SHP77 treated with DMSO at 0.1 percent for 48 hours (cell line): ENCODE measurements at regions not wholly inside any gene's neighbourhood (a gene's known extent, or its start where the extent isn't known, plus 50 kb on each side); places are given as distances from the start of the nearest gene placed in this dataset.

Experiments
- DNase-seq: peaks from one replicate; lab custom pipeline; 2025; lab: John Stamatoyannopoulos, UW

DNA sequence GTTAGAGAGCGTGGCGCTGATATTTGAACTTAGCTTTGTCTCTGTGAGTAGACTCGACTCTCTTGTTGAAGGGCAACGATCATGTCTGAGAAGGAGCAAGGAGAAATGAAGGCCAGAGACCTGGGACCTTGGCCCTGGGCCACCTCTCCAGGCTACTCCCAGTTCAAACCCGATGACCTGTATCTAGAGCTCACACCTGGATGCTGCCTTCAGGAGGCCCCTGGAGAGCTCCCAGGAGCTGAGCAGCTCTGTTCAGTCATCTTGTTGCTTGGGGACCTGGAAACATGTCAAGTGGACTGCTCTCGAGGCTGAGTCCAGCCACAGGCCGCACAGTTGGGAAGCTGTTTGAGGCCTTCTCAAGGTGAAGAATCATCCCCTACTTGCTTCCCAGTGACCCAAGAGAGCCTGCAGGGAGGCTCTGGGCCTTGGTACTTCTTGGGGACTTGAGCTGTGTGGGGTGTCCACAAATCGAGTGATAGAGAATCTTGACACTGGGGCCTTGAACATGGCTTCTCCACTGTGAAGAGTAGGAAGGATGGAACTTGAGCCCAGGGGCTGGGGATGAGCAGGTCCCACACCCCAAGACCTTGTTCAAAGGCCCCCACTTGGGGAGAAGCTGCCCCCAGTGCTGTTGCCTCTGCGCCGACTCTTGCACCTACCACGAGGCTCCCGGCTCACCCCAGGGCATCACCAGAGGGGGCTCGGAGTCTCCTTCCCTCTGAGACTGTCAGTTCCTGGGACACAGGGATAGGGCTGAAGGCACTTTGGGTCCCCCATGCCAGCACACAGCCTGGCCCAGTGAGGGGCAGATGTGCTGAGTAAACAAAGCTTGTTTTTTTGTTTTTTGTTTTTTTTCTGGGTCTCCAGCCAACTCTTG lies 112.1 kb downstream of the IRX5 start:
- DNase-seq, result no peak

DNA sequence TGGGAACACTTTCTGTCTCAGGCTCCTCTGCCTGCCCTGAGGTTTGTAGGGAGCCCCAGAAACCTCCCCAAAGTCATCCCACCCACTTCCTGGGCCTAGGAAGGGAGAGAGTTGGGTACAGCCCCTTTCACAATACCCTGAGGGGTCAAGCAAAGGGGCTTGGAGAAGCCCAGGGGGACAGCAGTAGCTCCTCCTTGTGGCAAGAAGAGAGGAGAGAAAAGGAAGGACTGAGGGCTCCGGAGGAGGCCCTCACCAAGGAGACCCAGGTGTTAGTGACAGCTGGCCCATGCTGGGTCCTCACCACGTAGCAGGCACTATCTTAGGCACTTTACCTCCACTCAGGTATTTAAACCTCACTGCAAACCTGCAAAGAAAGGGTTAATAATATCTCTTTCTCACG lies 112.8 kb downstream of the IRX5 start:
- DNase-seq, result no peak

DNA sequence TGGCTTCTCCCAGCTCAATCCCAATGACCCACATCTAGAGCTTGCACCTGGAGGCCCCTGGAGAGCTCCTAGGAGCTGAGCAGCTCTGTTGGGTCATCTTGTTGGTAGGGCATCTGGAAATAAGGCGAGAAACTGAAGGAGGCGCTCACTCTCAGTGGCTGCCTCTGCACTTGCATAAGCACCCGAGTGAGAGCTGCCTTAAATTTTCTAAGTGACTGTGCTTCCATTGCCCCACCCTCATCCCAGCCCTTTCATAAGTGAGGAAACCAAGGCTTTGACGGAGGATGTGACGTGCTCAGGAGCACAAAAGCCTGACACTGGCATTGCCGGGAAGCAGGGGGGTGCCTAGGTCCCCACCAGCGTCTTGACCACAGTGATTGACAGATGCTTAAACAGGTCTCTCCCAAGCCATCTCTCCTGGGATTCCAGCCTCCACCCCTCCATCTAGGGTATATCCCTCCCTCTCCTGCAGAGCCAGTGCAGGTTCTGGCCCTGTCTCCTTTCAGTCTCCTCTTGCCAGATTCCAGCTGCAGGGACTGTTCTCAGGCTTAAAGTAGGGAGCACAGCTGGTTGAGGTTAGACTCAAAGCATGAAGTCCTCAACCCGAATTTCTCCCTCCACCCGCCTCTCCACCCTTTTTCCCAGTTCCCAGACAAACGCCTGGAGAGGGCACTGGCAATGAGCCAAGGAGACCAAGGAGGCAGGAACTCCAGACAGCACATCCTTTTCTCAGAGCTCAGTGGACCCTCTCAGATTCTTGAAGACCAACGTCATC lies 113.7 kb downstream of the IRX5 start:
- no peak for DNase-seq

DNA sequence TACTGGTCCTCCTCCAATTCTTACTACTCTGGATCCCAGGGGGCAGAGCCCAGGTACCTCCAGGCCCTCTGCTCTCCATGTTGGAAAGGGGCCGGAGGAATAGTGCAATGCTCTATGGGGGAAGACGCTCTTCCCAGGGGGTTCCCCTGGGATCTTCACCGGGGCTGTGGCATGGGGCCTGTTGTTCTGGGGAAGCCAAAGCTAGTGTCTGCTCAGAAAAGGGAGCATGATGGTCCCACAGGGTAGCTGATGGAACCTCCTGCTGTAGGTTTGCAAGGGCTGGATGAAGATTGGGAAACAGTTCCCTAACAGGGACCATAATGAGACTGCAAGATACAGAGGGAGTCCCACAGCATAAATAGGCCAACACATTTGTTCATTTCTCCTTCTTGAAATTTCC lies 114.7 kb downstream of the IRX5 start:
- DNase-seq, result no peak

DNA sequence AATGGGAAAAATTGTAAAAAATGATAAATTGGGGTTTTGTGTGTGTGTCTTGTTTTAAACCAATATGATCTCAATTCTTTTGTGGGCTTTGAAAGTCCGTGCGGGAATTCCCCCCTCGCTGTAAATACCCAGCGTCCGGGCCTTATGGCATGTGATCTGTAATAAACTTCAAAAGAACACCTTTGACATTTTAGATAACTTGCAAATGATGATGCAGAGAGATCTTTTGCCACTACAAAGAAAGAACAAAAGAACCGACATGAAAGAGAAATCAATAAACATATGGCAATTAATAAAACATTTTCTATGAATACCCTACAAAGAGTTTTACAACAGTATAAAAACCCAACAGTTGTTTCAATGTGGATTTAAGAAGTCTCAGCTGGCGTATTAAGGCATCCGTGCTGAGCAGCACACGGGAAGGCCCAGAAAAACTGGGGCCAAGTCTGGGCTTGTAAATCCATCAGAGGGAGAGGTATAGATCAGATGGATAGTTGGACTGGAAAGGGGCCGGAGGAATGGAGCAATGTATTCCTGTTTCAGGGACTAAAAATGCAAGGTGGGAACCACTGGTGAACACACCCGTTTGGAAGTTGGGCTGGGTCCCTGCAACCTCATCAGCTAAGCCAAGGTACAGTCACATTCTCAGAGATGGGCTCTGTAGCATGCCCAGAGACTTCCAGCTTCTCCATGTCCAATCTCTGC lies 115.2 kb downstream of the IRX5 start:
- no peak for DNase-seq

DNA sequence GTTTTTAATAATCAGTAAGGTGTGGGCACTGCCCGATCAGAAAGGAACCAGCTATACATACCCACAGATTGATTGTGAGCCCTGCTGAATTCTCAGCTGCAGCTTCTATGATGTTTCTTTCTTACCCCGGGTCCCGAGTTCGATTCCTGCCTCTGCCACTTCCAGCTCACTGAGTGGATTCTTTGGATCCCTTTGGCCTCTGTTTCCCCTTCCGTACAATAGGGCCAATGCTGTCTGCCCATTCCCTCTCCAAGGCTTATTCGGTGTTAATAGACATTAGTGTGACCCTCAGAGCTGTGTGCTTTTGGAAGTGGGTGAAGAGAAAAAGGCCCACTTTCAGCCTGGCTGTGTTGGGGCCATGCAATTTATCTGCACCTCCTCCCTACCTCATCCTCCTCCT lies 115.8 kb downstream of the IRX5 start:
- no peak for DNase-seq

DNA sequence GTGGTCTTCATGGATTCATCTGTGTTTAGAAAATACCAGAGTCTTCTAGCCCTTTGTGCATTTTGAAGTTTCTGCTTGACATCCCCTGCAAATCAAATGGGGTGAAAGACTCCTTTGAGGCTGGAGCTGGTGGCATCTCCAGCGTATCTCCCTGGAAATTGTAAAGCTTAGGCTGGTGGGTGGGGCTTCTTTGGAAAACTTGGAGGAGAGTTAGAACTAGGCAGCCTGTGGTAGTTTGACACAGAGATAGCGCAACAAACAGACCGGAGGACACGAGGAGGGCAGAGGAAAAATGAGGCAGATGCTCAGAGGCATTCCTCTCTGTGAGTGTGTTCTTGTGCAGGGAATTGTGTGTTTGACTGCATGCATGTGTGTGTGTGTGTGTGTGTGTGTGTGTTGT lies 116.3 kb downstream of the IRX5 start:
- no peak for DNase-seq

DNA sequence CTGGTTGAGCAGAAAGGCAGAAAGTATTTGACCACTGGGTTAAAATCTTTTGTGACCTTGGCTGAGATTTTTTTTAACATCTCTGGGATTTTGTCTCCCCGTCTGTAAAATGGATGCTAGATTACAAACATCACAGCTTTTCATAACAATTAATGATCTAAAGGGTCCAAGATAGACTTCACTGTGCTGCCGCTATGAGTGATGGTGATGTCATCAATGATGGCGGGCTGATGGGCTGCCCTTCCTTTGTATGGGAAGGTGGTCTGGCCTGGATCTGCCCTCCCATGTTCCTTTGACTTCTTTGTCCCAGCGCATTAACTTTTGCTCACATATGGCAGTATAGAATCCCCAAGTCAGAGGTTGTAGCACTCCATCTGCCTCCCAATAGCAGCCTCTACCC lies 116.7 kb downstream of the IRX5 start:
- no peak for DNase-seq

DNA sequence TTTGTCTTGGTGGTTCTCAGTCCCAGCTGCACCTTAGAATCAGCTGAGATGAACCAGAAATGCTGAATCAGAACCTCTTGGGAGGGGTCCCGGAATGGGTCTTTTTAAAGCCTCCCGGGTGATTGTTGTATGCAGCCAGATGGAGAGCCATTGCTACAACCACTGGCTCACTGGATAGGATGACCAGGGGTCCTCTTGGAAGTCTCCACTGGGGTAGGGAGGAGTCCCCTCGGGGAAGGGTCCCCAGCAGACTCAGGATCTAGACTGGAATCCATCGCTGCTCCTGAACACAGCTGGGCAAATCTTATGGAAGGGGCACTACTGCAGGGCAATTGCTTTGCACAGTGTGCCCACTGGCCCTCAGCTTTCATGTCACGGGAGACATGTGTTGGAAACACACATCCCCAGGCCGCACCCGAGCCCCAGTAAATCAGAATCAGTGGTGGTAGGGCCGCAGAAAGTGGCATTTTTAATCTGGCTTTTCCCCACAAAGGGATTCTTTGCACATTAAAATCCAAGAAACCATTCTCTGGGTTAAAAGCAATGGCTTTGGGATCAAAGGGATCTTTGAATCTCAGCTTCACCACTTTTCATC lies 117.3 kb downstream of the IRX5 start:
- DNase-seq, result no peak

DNA sequence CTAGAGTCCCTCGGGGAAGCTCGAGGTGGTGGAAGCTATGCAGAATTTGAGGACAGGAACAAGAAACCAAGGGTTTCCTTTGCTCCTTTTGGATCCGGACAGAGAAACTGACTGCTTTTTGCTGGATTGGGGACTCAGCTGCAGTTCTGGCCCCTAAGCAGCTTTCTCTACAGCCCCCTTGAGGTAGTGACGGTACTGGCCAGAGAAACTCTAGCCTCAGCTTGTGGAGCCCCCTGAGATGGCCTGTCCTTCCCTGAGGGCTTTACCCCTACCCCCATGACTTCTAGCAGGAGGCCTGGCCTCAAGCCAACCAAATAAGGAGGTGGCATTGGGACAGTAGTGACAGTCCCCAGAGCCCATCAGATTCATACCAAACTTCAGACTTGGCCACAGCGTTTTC lies 118.1 kb downstream of the IRX5 start:
- no peak for DNase-seq

DNA sequence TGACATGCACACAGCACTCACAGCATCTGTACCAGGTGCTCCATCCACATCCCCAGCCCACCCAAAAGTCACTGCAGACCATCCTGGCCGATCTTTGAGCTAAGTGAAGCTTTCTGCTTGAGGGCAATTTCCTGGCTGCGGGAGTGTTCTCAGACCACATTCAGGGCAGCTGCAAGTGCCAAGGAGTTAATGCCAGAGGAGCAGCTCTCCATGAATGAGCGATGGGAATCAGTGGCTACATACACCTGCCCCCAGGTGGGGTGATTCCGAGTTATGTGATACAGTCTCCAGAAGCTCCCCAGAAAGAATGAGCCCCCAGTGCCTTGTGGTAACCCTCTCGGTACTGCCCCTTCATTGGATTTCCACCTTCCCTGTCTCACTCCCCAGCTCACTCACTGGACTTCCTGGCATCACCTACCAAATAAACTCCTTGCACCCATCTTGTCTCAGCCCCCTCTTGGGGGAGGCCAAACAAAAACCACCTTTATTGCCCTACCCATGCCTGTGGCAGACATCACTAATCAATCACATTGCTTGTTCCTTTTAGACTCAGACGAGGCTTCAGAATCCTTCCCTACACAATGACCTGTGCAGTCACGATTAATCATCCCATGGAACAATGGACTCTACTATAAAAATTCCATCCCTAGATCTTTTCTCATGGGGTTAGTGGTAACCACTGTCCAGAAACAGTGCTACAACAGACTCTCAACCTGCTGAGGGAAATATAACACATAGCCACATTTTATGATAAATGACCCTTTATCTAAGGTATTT lies 121.1 kb downstream of the IRX5 start:
- DNase-seq, result no peak

DNA sequence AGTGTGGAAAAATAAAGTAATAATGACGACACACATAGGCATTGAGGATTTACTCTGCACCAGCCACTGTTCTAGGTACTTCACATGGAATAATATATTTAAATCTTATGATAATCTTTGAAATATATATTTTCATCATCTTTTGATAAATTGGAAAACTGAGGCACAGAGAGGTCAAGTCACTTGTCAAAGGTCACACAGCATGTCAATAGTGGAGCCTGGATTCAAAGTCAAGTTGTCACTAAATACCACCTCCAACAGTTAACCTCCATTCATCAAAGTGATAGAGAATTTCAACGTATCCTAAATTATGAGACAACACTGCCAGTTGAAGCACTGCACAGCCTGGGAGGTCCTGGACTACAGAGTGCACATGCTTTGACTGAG lies 121.7 kb downstream of the IRX5 start:
- no peak for DNase-seq

DNA sequence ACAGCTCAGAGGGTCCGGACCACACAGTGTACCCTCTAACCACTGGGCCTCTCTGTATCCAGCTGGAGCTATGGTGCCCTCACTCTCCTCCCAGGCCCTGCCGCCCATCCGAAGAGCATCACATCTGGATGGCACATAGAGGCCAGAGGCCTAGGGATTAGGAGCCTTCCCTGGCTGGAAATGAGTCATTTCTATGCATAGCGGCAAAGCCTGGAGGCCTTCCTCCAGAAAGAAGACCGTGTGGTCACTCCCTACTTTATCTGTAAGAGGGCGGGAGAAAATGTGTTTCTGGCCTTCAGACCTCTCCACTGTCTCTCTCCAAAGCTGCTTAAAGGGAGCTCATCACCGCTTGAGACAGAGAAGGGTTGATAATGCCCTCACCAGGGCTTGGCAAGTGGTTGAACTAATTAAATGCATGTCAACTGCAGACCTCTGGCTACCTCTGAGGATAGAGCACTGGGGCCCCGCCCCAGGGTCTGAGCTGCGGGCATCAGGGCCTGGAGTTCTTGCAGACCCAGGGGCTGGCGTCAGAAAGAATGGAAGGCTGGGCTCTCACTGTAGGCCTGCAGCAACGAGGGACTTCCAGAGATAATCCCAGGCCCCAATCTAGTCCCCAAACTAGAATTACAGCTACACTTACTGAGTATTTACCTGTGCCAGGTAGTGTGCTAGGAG lies 122.2 kb downstream of the IRX5 start:
- DNase-seq, result no peak

DNA sequence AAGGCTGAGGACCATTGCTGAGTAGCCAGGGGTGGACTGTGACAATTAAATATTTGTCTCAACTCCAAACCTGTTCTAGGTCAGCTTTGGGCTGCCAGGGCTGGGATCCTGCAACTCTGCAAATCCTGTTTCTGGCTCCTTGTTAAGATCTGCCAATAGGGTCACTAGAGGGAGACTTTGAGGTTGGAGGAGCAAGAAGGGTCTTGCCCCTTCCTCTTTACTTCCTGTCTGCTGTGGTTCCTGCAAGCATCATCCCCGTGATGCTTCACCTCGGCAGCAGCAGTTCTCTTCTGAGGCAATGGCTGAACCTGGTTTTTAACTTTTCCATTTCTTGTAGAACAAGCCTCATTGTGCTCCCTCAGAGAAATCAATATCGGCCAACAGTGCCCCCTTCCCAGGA lies 124.6 kb downstream of the IRX5 start:
- DNase-seq, result no peak

DNA sequence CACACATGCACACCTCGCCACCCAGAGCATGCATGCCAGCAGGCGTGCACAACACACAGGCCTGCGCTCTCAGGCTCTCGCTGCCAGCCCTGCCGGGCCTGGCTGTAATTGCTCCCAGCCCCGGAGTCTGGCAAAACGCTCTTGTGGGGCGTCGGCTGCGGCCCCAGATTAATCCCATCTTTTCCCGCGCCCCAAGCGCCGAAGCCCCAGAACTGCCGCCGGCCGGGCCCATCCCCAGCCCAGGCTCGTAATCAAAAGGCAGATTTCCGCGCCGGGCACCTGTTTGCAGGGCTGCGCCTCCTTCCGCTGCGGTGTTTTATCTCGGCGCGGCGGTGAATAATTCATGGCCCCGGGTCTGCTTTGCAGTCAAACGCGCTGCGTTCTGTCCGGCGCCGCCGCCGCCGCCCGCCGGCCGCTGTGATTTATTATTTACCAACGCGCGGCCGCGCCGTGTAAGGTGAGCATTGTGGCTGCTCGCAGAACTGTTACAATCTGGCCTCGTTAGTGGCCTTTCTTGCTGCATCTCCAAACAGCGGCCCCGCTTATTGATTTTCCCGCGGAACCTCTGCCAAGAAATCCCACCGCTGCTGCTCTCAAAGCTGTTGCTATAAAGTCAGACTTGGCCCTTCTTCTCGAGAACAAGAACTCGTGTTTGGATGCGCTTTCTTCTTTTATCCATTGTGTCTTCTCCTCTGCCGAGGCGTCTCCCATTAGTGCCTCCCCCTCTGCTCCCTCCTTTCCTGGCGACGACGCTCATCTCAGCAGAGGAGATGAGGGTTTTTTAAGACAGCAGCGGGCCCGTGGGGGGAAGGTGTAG lies 126.1 kb downstream of the IRX5 start:
- no peak for DNase-seq

DNA sequence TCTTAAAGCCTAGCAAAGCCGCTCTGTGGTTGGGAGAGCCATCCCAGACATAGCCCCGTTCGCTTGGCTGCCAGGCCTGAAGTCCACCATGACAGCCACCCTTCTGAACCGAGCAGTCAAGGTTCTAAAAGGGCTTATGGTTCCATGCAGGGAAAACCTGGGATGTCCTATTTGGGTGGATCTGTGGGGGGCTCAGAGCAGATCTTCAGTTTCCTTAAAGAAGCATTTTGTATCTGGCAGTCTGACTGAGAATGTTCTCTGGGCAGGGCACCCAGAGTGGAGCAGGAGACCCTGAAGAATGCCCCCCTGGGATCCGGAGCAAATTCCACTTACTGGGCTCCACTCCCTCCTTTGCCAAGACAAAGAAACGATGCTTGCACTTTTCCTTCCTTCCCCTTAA lies 127.2 kb downstream of the IRX5 start:
- DNase-seq, result no peak

DNA sequence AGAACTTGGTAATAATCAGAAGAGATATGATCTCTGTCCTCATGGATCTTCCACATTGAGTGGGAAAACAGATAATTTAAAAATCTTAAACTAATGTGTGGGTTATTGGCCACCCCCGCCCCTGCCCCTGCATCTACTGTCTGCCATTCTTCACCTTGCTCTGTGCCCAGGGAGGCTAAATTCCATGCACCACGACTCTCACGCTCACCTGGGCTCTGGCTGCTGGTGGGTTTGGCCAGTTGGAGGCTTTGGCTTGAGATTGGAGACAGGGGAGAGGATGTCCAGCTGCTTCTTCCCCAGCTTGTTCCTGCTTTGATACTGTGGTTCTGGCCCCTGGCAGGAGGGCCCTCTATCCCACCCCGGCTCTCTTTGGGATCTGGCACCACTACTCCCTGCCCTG lies 127.9 kb downstream of the IRX5 start:
- DNase-seq, result no peak

DNA sequence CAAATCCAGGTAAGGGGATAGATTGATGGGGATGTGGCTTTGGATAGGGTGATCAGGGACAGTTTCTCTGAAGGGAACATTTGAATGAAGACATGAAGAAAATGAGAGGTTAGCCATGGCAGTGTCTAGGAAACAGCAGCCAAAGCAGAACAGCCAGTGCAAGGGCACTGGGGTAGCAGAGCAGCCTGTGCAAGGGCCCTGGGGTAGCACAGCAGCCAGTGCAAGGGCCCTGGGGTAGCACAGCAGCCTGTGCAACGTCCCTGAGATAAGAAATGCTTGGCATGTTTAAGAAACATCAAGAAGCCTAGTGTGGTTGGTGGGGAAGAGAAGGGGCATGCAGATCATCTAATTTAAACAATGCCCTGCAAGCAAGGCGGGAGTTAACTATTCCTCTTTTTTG lies 128.5 kb downstream of the IRX5 start:
- DNase-seq, result no peak

DNA sequence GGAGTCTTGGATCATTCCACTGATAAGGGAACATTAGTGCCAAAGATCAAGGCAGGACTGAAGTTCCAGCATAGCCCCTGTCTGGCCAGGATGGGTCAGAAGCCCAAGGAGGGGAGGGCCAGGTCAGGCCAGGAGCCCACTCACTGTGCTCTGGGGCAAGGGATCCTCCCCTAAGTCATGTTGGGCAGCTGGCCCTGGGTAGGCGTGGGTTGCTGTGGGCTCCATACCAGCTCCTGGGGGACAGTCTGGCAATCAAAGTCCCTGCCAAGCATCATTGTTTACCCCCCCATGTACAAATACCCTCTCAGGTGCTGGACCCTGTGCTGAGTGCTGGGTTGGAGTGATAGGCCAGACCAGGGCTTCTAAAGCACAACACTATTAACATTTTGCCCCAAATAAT lies 130.5 kb downstream of the IRX5 start:
- DNase-seq, result no peak

DNA sequence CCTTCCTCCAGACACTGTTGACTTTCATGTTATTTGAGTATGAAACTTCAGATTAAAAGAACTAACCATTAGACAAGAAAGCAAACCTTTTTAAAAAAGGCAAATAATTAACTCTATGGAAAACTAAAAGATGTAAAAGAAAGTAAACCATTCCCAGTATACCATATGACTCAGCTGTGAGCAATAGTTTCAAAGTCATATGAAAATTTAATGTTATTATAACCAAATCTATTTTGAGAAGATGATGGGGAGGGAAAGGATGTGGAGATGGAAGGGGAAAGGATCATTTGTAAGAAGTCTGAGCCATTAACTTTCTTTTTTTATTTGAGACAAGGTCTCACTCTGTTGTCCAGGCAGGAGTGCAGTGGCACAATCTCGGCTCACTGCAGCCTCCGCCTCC lies 131.8 kb downstream of the IRX5 start:
- no peak for DNase-seq
